Gastroesophageal sphincter (tissue), 4 donors: ENCODE measurements at regions not wholly inside any gene's neighbourhood (a gene's known extent, or its start where the extent isn't known, plus 50 kb on each side); places are given as distances from the start of the nearest gene placed in this dataset.
"Not testable (repeated sequence)": the region's sequence is repeated elsewhere in the genome, so short reads cannot be mapped to it uniquely, and the experiment has no call there.

Experiments
- ATAC-seq: fragments of 150-250 bp; one replicate; pipeline ENCODE4 v1.9.1; 2016; ENCODE audit warnings: mild to moderate bottlenecking, moderate library complexity
- H3K27ac ChIP-seq, 4 donors: fragments of 200-600 bp; sonication (generic) in 3 of 4; 1 replicate in 3 of 4; 2 replicates in 1 of 4; pipeline ENCODE4 v1.5.1; 2016 to 2019
- H3K27me3 ChIP-seq: fragments of 200-600 bp; sonication (generic); one replicate; pipeline ENCODE4 v1.5.1; 2019
- H3K36me3 ChIP-seq, 2 donors: fragments of 200-600 bp; sonication (generic); one replicate each; pipeline ENCODE4 v1.5.1; 2019; ENCODE audit warnings: control low read depth in 1 of 2
- H3K4me1 ChIP-seq, 3 donors: fragments of 200-600 bp; sonication (generic); 1 replicate in 2 of 3; 2 replicates in 1 of 3; pipeline ENCODE4 v1.5.1; 2016 to 2019; ENCODE audit warnings: control low read depth in 2 of 3
- H3K4me3 ChIP-seq, 2 donors: fragments of 200-600 bp; sonication (generic); one replicate each; pipeline ENCODE4 v1.5.1; 2019; ENCODE audit warnings: mild to moderate bottlenecking in 1 of 2, moderate library complexity in 1 of 2
- H3K9me3 ChIP-seq, 3 donors: fragments of 200-600 bp; sonication (generic); one replicate each; pipeline ENCODE4 v1.5.1; 2017 to 2019; ENCODE audit warnings: control low read depth in 2 of 3
- CTCF ChIP-seq, 4 experiments: fragments of 200-600 bp in 2 of 4; fragments of 450-650 bp in 2 of 4; sonication (generic) in 1 of 4; IDR thresholded peaks; one replicate each; pipeline ENCODE4 v1.5.1; 2017 to 2019; ENCODE audit warnings: antibody characterized with exemption in 4 of 4, mild to moderate bottlenecking in 2 of 4, moderate library complexity in 2 of 4
- EP300 ChIP-seq: sonication (generic); formaldehyde crosslinking; IDR thresholded peaks from one replicate; pipeline ENCODE4 v1.6.1; 2017; ENCODE audit warnings: antibody characterized with exemption, mild to moderate bottlenecking
- POLR2A ChIP-seq, 2 donors: fragments of 450-650 bp; IDR thresholded peaks; one replicate each; pipeline ENCODE4 v1.6.1; 2017; ENCODE audit warnings: antibody characterized with exemption in 2 of 2, mild to moderate bottlenecking in 2 of 2, moderate library complexity in 1 of 2
- POLR2AphosphoS5 ChIP-seq: sonication (generic); formaldehyde crosslinking; IDR thresholded peaks from one replicate; pipeline ENCODE4 v1.6.1; 2017; ENCODE audit warnings: antibody characterized with exemption
- WGBS, 2 donors: methylation state at CpG; one replicate each; pipeline ENCODE4 v1.1.5; 2018; ENCODE audit warnings: low coverage in 1 of 2; 5-methylcytosine and 5-hydroxymethylcytosine counted together

GRCh38 chr6:50966986-50967385 is 148.3 kb downstream of the TFAP2B start:
- H3K9me3 ChIP-seq = no peaks in the 10 kb centered on the region
- H3K4me1 ChIP-seq = no peaks in the 10 kb centered on the region
- no peak for TF ChIP-seq CTCF (IDR thresholded peaks at IDR 0.05)
- TF ChIP-seq EP300 = no peak
- no peak for TF ChIP-seq POLR2A (IDR thresholded peaks at IDR 0.05)
- no peak for TF ChIP-seq POLR2AphosphoS5
- no peak overlapping the region for H3K27ac ChIP-seq
- H3K27me3 ChIP-seq = peaks cover under 1% of the 10 kb centered on the region
- ATAC-seq = no peak
- H3K4me3 ChIP-seq = no peak overlapping the region
- no peaks in the 10 kb centered on the region for H3K36me3 ChIP-seq

DNA sequence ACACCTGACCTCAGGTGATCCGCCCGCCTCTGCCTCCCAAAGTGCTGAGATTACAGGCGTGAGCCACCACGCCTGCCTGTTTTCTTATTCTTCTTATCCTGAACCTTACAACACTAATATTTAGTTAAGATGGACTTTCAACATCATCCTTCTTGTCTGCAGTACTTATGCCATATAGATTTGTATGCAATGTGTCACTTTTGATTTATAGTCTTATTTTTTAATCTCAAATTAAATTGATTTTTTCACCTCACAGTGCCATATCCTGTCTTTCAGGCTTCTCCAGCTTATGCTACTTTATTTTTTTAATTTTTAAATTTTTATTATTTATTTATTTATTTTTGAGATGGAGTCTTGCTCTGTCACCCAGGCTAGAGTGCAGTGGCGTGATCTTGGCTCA is 149.6 kb downstream of the TFAP2B start:
- H3K27me3 ChIP-seq, H3K4me3 ChIP-seq, H3K9me3 ChIP-seq, H3K4me1 ChIP-seq, ATAC-seq, H3K36me3 ChIP-seq, H3K27ac ChIP-seq: not testable (repeated sequence)
- 90 to 100% methylated on average over 1 to 5 of the region's 5 CpGs for WGBS, 2 donors

DNA sequence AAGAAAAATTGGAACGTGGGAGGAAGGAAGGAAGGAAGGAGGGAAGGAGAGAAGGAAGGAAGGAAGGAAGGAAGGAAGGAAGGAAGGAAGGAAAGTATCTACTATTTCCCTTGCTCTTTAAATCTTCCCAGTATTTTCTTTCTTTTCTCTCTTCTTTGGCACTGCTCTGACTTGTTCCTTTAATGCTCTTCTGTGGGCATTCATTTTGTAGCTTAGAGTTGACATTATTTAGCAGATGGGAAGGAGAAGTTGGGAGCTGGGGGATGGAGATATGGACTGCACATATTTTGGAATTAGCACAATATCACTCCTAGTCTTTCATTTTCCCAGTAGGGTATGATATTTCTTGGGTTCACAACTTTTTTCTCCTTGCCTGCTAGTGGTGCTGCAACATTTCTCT is 152.2 kb downstream of the TFAP2B start:
- H3K36me3 ChIP-seq = no peaks in the 10 kb centered on the region
- no peak for ATAC-seq

GRCh38 chr6:50973464-50973863 is 154.8 kb downstream of the TFAP2B start:
- TF ChIP-seq EP300 = no peak
- TF ChIP-seq CTCF (IDR thresholded peaks at IDR 0.05) = no peak
- no peak for TF ChIP-seq POLR2AphosphoS5
- no peak for TF ChIP-seq POLR2A (IDR thresholded peaks at IDR 0.05)
- H3K9me3 ChIP-seq = no peaks in the 10 kb centered on the region
- no peak for ATAC-seq
- H3K27me3 ChIP-seq = peaks cover 3% of the 10 kb centered on the region
- no peaks in the 10 kb centered on the region for H3K4me1 ChIP-seq
- H3K36me3 ChIP-seq = no peaks in the 10 kb centered on the region
- WGBS, 2 donors = 70 to 71% methylated on average over 1 to 2 of the region's 2 CpGs
- no peak overlapping the region for H3K4me3 ChIP-seq
- H3K27ac ChIP-seq = no peak overlapping the region

More for the DNA sequence above, 152.2 kb downstream of the TFAP2B start:
- Histone ChIP-seq H3K4me1 (no peaks in the 10 kb centered on the region), H3K4me3 (no peak overlapping the region), H3K27ac (no peak overlapping the region), H3K9me3 (no peaks in the 10 kb centered on the region), H3K27me3 (peaks cover 3% of the 10 kb centered on the region)
- no peak for TF ChIP-seq CTCF (IDR thresholded peaks at IDR 0.05)
- TF ChIP-seq EP300 = no peak
- no peak for TF ChIP-seq POLR2A (IDR thresholded peaks at IDR 0.05)
- no peak for TF ChIP-seq POLR2AphosphoS5
- WGBS, 2 donors = 40 to 46% methylated on average over 1 of the region's 1 CpG

DNA sequence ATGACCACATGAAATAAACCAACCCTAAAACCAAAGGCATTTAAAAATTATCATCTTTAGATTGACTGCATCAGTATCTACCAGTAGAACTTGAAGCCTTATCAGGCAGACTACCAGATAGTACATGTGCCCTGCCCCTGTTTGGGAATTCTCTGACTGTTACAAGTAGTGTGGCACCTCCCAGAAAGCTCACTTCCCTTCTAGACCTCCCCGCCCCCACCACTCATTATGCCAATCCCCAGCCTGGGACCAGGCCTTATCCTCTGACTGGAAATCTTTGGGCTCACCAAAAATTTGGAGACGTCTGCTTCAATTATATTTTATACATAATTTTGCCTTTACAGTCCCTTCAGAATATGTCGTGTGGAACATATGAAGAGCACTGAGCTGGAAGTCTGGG is 155.6 kb downstream of the TFAP2B start:
- no peak overlapping the region for H3K27ac ChIP-seq
- peaks cover 3% of the 10 kb centered on the region for H3K27me3 ChIP-seq
- WGBS, 2 donors = 40 to 47% methylated on average over 1 to 2 of the region's 3 CpGs
- no peaks in the 10 kb centered on the region for H3K9me3 ChIP-seq
- no peaks in the 10 kb centered on the region for H3K36me3 ChIP-seq
- no peak for TF ChIP-seq POLR2A (IDR thresholded peaks at IDR 0.05)
- no peak for TF ChIP-seq CTCF (IDR thresholded peaks at IDR 0.05)
- no peak for TF ChIP-seq EP300
- no peak for TF ChIP-seq POLR2AphosphoS5
- no peak for ATAC-seq
- no peaks in the 10 kb centered on the region for H3K4me1 ChIP-seq
- no peak overlapping the region for H3K4me3 ChIP-seq

GRCh38 chr6:50975216-50975615 is 156.5 kb downstream of the TFAP2B start:
- Histone ChIP-seq H3K27me3 (peaks cover 3% of the 10 kb centered on the region), H3K4me1 (no peaks in the 10 kb centered on the region), H3K4me3 (no peak overlapping the region), H3K9me3 (no peaks in the 10 kb centered on the region), H3K36me3 (no peaks in the 10 kb centered on the region), H3K27ac (no peak overlapping the region)
- no peak for TF ChIP-seq CTCF (IDR thresholded peaks at IDR 0.05)
- TF ChIP-seq EP300 = no peak
- no peak for TF ChIP-seq POLR2AphosphoS5
- TF ChIP-seq POLR2A (IDR thresholded peaks at IDR 0.05) = no peak
- no peak for ATAC-seq
- WGBS, 2 donors = 64 to 81% methylated on average over 2 of the region's 2 CpGs
